Uterus (tissue), 3 donors: ENCODE measurements at regions not wholly inside any gene's neighbourhood (a gene's known extent, or its start where the extent isn't known, plus 50 kb on each side); places are given as distances from the start of the nearest gene placed in this dataset.

ENCODE experiments used
- DNase-seq, 2 donors: peaks; one replicate each; pipeline ENCODE4 v3.0.0-alpha.2; 2019 to 2020
- H3K27ac ChIP-seq, 2 donors: fragments of 200-600 bp; sonication (generic); 1 replicate in 1 of 2; 2 replicates in 1 of 2; pipeline ENCODE4 v1.5.1; 2016 to 2018
- H3K27me3 ChIP-seq, 2 donors: fragments of 200-600 bp; sonication (generic); one replicate each; pipeline ENCODE4 v1.5.1; 2018 to 2019; ENCODE audit warnings: control low read depth in 1 of 2
- H3K36me3 ChIP-seq, 2 donors: fragments of 200-600 bp; sonication (generic); one replicate each; pipeline ENCODE4 v1.5.1; 2019; ENCODE audit warnings: control low read depth in 1 of 2
- H3K4me1 ChIP-seq, 2 donors: fragments of 200-600 bp; sonication (generic); one replicate each; pipeline ENCODE4 v1.5.1; 2018 to 2019; ENCODE audit warnings: control low read depth in 1 of 2
- H3K4me3 ChIP-seq, 2 donors: fragments of 200-600 bp; sonication (generic); 1 replicate in 1 of 2; 2 replicates in 1 of 2; pipeline ENCODE4 v1.5.1; 2018 to 2019; ENCODE audit warnings: mild to moderate bottlenecking in 1 of 2
- H3K9me3 ChIP-seq, 2 donors: fragments of 200-600 bp; sonication (generic); one replicate each; pipeline ENCODE4 v1.5.1; 2019; ENCODE audit warnings: control low read depth in 1 of 2
- CTCF ChIP-seq, 4 experiments: fragments of 200-600 bp in 2 of 4; fragments of 450-650 bp in 2 of 4; sonication (generic) in 2 of 4; IDR thresholded peaks; one replicate each; pipeline ENCODE4 v1.5.1; 2016 to 2019; ENCODE audit warnings: antibody characterized with exemption in 4 of 4, mild to moderate bottlenecking in 2 of 4, moderate library complexity in 1 of 4
- POLR2A ChIP-seq, 2 donors: fragments of 450-650 bp; IDR thresholded peaks; one replicate each; pipeline ENCODE4 v1.6.1; 2016; ENCODE audit warnings: antibody characterized with exemption in 2 of 2, mild to moderate bottlenecking in 1 of 2, moderate library complexity in 1 of 2
- intact Hi-C: fragments of 100-400 bp; cut with DNase I; formaldehyde crosslinking; loops from one replicate; pipeline ENCODE4 v1.15.1; 2023; ENCODE audit warnings: low total_unique reads
- donor health status: DM: yes; HTN: yes; CAD: no.

- TF ChIP-seq POLR2A (IDR thresholded peaks at IDR 0.05) (no peak), CTCF (IDR thresholded peaks at IDR 0.05) (no peak)
- no peaks in the 10 kb centered on the region for H3K9me3 ChIP-seq
- H3K36me3 ChIP-seq = no peaks in the 10 kb centered on the region
- no peak overlapping the region for H3K27ac ChIP-seq
- intact Hi-C loops = no loop called here
- H3K4me3 ChIP-seq = no peak overlapping the region
- no peak for DNase-seq
- H3K27me3 ChIP-seq = no peaks in the 10 kb centered on the region
- H3K4me1 ChIP-seq = no peaks in the 10 kb centered on the region
Measured at GRCh38 chr4:125498981-125499380, 184.2 kb downstream of the FAT4 start.

- Histone ChIP-seq H3K36me3 (no peaks in the 10 kb centered on the region), H3K9me3 (no peaks in the 10 kb centered on the region), H3K4me1 (no peaks in the 10 kb centered on the region), H3K27me3 (no peaks in the 10 kb centered on the region), H3K27ac (no peak overlapping the region), H3K4me3 (no peak overlapping the region)
- TF ChIP-seq CTCF (IDR thresholded peaks at IDR 0.05) = no peak
- no peak for TF ChIP-seq POLR2A (IDR thresholded peaks at IDR 0.05)
- intact Hi-C loops = no loop called here
- DNase-seq = no peak
Measured at GRCh38 chr4:125501090-125501489, 186.3 kb downstream of the FAT4 start.

GRCh38 chr4:125501568-125501967, 186.8 kb downstream of the FAT4 start:
- H3K36me3 ChIP-seq = no peaks in the 10 kb centered on the region
- H3K4me3 ChIP-seq = no peak overlapping the region
- no peaks in the 10 kb centered on the region for H3K4me1 ChIP-seq
- no peaks in the 10 kb centered on the region for H3K9me3 ChIP-seq
- no peaks in the 10 kb centered on the region for H3K27me3 ChIP-seq
- TF ChIP-seq CTCF (IDR thresholded peaks at IDR 0.05) (no peak), POLR2A (IDR thresholded peaks at IDR 0.05) (no peak)
- intact Hi-C loops = no loop called here
- no peak overlapping the region for H3K27ac ChIP-seq
- no peak for DNase-seq

- no peak overlapping the region for H3K27ac ChIP-seq
- no peak for TF ChIP-seq POLR2A (IDR thresholded peaks at IDR 0.05)
- no peak for TF ChIP-seq CTCF (IDR thresholded peaks at IDR 0.05)
- H3K36me3 ChIP-seq = no peaks in the 10 kb centered on the region
- H3K27me3 ChIP-seq = no peaks in the 10 kb centered on the region
- H3K4me3 ChIP-seq = no peak overlapping the region
- intact Hi-C loops = no loop called here
- DNase-seq = no peak
- no peaks in the 10 kb centered on the region for H3K9me3 ChIP-seq
- no peaks in the 10 kb centered on the region for H3K4me1 ChIP-seq
Measured at GRCh38 chr4:125505621-125506020, 190.9 kb downstream of the FAT4 start.

- intact Hi-C loops = no loop called here
- Histone ChIP-seq H3K4me3 (no peak overlapping the region), H3K27ac (no peak overlapping the region), H3K36me3 (no peaks in the 10 kb centered on the region), H3K4me1 (no peaks in the 10 kb centered on the region), H3K27me3 (no peaks in the 10 kb centered on the region), H3K9me3 (no peaks in the 10 kb centered on the region)
- DNase-seq = no peak
- no peak for TF ChIP-seq POLR2A (IDR thresholded peaks at IDR 0.05)
- TF ChIP-seq CTCF (IDR thresholded peaks at IDR 0.05) = no peak
Measured at GRCh38 chr4:125507141-125507540, 192.4 kb downstream of the FAT4 start.
